B cell (primary cell): ENCODE measurements at regions not wholly inside any gene's neighbourhood (a gene's known extent, or its start where the extent isn't known, plus 50 kb on each side); places are given as distances from the start of the nearest gene placed in this dataset.

ENCODE experiments used
- ATAC-seq: fragments of 200-7000 bp; cut with Tn5 transposase; one replicate; pipeline ENCODE4 v1.10.0; 2021; ENCODE audit warnings: low read depth, mild to moderate bottlenecking, moderate number of reproducible peaks, moderate library complexity
- CTCF ChIA-PET: fragments of 350-600 bp; sonication (Branson Sonifier 250); formaldehyde crosslinking; loops from one replicate; lab custom pipeline; 2021; ENCODE audit warnings: antibody characterized with exemption, inconsistent platforms; lab: Charles Lee
- POLR2A ChIA-PET: fragments of 350-600 bp; sonication (Branson Sonifier 250); formaldehyde crosslinking; loops from one replicate; lab custom pipeline; 2021; ENCODE audit warnings: antibody characterized with exemption; lab: Charles Lee
- DNase-seq: peaks from one replicate; pipeline ENCODE4 v3.0.0; 2013
- H2AFZ ChIP-seq: 2 replicates; pipeline ENCODE4 v1.6.1; 2012; ENCODE audit warnings: mild to moderate bottlenecking, low read depth, low read length; ENCODE audit not compliant: insufficient read depth, poor library complexity, severe bottlenecking
- H3K27ac ChIP-seq, 2 donors: 1 replicate in 1 of 2; 2 replicates in 1 of 2; pipeline ENCODE4 v1.5.1; 2012 to 2013; ENCODE audit warnings: low read length in 2 of 2, mild to moderate bottlenecking in 2 of 2, moderate library complexity in 1 of 2
- H3K27me3 ChIP-seq, 4 experiments: fragments of 200-600 bp in 1 of 4; sonication (generic) in 1 of 4; replicated peaks in 1 of 4; 1 replicate in 2 of 4; 2 replicates in 2 of 4; pipeline versions ENCODE4 v1.6.1 to v1.7.0; 2013 to 2016; ENCODE audit warnings: low read length in 3 of 4, mild to moderate bottlenecking in 2 of 4, mixed read lengths in 1 of 4, moderate library complexity in 1 of 4; ENCODE audit not compliant: insufficient read depth in 4 of 4, control insufficient read depth in 3 of 4; ENCODE audit errors: control extremely low read depth in 1 of 4
- H3K36me3 ChIP-seq, 2 experiments: replicated peaks in 1 of 2; 1 replicate in 1 of 2; 2 replicates in 1 of 2; pipeline versions ENCODE4 v1.6.1 to v1.7.1; 2013; ENCODE audit warnings: low read length in 1 of 2; ENCODE audit not compliant: insufficient read depth in 2 of 2, control insufficient read depth in 1 of 2; ENCODE audit errors: control extremely low read depth in 1 of 2, extremely low read depth in 1 of 2
- H3K4me1 ChIP-seq, 2 donors: fragments of 200-600 bp in 1 of 2; sonication (generic) in 1 of 2; 1 replicate in 1 of 2; 2 replicates in 1 of 2; pipeline versions ENCODE4 v1.5.1 to v1.6.1; 2013 to 2017; ENCODE audit warnings: low read length in 2 of 2; ENCODE audit not compliant: control insufficient read depth in 2 of 2, insufficient read depth in 2 of 2
- H3K4me2 ChIP-seq: replicated peaks from 2 replicates; pipeline ENCODE3; 2012; ENCODE audit warnings: mild to moderate bottlenecking, low read depth, low read length; ENCODE audit not compliant: poor library complexity, severe bottlenecking
- H3K4me3 ChIP-seq, 5 experiments: fragments of 200-600 bp in 1 of 5; sonication (generic) in 1 of 5; 1 replicate in 3 of 5; 2 replicates in 2 of 5; pipeline versions ENCODE4 v1.5.1 to v1.7.0; 2011 to 2016; ENCODE audit warnings: low read length in 4 of 5, mild to moderate bottlenecking in 4 of 5, low read depth in 2 of 5, control low read depth in 1 of 5, moderate library complexity in 1 of 5; ENCODE audit not compliant: insufficient read depth in 1 of 5; ENCODE audit errors: control extremely low read depth in 1 of 5, extremely low read depth in 1 of 5
- H3K79me2 ChIP-seq: fragments of 200-600 bp; sonication (generic); one replicate; pipeline ENCODE4 v1.6.0; 2016; ENCODE audit warnings: low read length; ENCODE audit not compliant: control insufficient read depth, insufficient read depth
- H3K9ac ChIP-seq: fragments of 200-600 bp; sonication (generic); 2 replicates; pipeline ENCODE4 v1.6.1; 2017; ENCODE audit warnings: mild to moderate bottlenecking, low read length, moderate library complexity
- H3K9me3 ChIP-seq, 3 donors: one replicate each; pipeline versions ENCODE4 v1.6.1 to v1.7.1; 2013; ENCODE audit warnings: low read length in 2 of 3; ENCODE audit not compliant: control insufficient read depth in 2 of 3, insufficient read depth in 1 of 3; ENCODE audit errors: control extremely low read depth in 1 of 3
- H4K20me1 ChIP-seq: 2 replicates; pipeline ENCODE4 v1.6.0; 2012; ENCODE audit warnings: mild to moderate bottlenecking, low read length; ENCODE audit not compliant: insufficient read depth, control insufficient read depth, poor library complexity, severe bottlenecking
- H3K27ac Mint-ChIP-seq: one replicate; pipeline ENCODE4 v1.8.0; 2021; ENCODE audit warnings: mixed read lengths
- H3K27me3 Mint-ChIP-seq: one replicate; pipeline ENCODE4 v1.8.0; 2021; ENCODE audit warnings: mixed read lengths
- H3K4me1 Mint-ChIP-seq: one replicate; pipeline ENCODE4 v1.8.0; 2021; ENCODE audit warnings: mixed read lengths
- H3K4me3 Mint-ChIP-seq: one replicate; pipeline ENCODE4 v1.8.0; 2021; ENCODE audit warnings: mixed read lengths
- H3K9me3 Mint-ChIP-seq: one replicate; pipeline ENCODE4 v1.8.0; 2022; ENCODE audit warnings: mixed read lengths; ENCODE audit not compliant: insufficient read depth
- EZH2 ChIP-seq: IDR thresholded peaks from 2 replicates; pipeline ENCODE4 v1.6.1; 2012; ENCODE audit warnings: borderline replicate concordance, low read depth, mild to moderate bottlenecking, moderate library complexity, low read length; ENCODE audit not compliant: insufficient read depth, poor library complexity, severe bottlenecking
- WGBS: methylation state at CpG from one replicate; pipeline ENCODE4 v1.1.5; 2013; ENCODE audit warnings: missing lambda C conversion rate; ENCODE audit not compliant: insufficient coverage; 5-methylcytosine and 5-hydroxymethylcytosine counted together
- intact Hi-C: fragments of 100-400 bp; cut with micrococcal nuclease; formaldehyde crosslinking; loops from one replicate; pipeline ENCODE4 v1.10.0; 2022
- TF ChIP-seq, protein P1 (sequence below): fragments of 200-600 bp; IDR thresholded peaks from one replicate; pipeline ENCODE4 v1.8.0; 2022; ENCODE audit warnings: antibody characterized with exemption, mild to moderate bottlenecking

DNA sequence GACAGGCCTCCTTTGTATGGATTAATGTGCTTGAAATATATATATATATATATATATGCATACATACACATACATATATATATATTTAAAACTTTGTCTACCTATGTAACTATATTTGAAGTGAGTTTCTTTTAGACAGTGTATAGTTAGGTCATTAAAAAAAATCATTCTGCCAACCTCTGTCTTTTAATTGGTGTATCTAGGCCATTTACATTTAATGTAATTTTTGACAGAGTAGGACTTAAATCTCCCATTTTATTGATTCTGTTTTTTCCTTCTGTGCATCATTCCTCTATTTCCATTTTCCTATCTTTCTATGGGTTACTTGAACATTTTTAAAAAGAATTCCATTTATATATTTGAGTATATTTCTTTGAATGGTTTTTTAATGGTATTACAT is 125.2 kb downstream of the IRF8 start:
- no peak overlapping the region for H3K9ac ChIP-seq
- H3K36me3 ChIP-seq: no peaks in the 10 kb centered on the region
- CTCF ChIA-PET: interaction anchor here (1.6 kb wide), 1 partner anchor 203 kb away, joined by 6 read pairs; no protein-coding TSS in a partner anchor
- Mint-ChIP-seq H3K27me3 (peaks cover 22% of the 10 kb centered on the region), H3K27ac (no peak overlapping the region), H3K4me1 (no peaks in the 10 kb centered on the region), H3K9me3 (peaks cover 10% of the 10 kb centered on the region), H3K4me3 (no peak overlapping the region)
- no peak for DNase-seq
- H3K27ac ChIP-seq: no peak overlapping the region
- H3K79me2 ChIP-seq: no peaks in the 10 kb centered on the region
- H3K4me1 ChIP-seq: no peaks in the 10 kb centered on the region
- no peak overlapping the region for H2AFZ ChIP-seq
- H3K4me3 ChIP-seq: no peak overlapping the region
- ATAC-seq: no peak
- TF ChIP-seq, protein P1, sequence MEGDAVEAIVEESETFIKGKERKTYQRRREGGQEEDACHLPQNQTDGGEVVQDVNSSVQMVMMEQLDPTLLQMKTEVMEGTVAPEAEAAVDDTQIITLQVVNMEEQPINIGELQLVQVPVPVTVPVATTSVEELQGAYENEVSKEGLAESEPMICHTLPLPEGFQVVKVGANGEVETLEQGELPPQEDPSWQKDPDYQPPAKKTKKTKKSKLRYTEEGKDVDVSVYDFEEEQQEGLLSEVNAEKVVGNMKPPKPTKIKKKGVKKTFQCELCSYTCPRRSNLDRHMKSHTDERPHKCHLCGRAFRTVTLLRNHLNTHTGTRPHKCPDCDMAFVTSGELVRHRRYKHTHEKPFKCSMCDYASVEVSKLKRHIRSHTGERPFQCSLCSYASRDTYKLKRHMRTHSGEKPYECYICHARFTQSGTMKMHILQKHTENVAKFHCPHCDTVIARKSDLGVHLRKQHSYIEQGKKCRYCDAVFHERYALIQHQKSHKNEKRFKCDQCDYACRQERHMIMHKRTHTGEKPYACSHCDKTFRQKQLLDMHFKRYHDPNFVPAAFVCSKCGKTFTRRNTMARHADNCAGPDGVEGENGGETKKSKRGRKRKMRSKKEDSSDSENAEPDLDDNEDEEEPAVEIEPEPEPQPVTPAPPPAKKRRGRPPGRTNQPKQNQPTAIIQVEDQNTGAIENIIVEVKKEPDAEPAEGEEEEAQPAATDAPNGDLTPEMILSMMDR: no peak
- TF ChIP-seq EZH2: no peak
- no peaks in the 10 kb centered on the region for H4K20me1 ChIP-seq
- POLR2A ChIA-PET: no interaction called here
- peaks cover 6 to 39% (median 27%) of the 10 kb centered on the region in 3 donors for H3K9me3 ChIP-seq
- H3K4me2 ChIP-seq: no peak overlapping the region
- intact Hi-C loops: no loop called here
- H3K27me3 ChIP-seq: peaks cover 0 to 20% (median 8%) of the 10 kb centered on the region in 4 experiments

DNA sequence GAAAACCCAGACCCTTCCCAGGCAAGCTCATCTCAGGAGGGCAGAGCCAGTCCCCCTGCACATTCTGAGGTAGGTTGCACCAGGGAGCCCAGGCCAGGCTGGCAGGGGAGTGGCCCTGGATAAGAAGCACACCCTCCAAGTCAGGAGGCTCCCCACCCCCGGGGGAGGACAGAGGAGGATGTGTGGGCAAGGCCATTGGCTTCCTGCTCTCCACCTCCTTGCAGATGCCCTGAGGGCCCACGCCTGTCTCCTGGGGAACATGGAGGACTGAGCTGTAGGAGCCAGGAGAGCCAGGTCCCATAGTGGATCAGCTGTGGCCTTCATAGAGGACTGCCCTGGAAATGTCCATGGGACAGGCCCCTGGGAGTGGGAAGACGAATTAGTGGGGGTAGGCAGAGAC is 126.7 kb downstream of the IRF8 start:
- peaks cover 24% of the 10 kb centered on the region for H3K27me3 Mint-ChIP-seq
- Histone ChIP-seq H3K27me3 (peaks cover 0 to 24% (median 3%) of the 10 kb centered on the region in 4 experiments), H3K4me1 (no peaks in the 10 kb centered on the region), H3K9me3 (peaks cover 6 to 38% (median 16%) of the 10 kb centered on the region in 3 donors), H2AFZ (no peak overlapping the region), H3K4me2 (no peak overlapping the region), H3K4me3 (no peak overlapping the region), H3K9ac (no peak overlapping the region), H4K20me1 (no peaks in the 10 kb centered on the region), H3K27ac (no peak overlapping the region), H3K36me3 (no peaks in the 10 kb centered on the region), H3K79me2 (no peaks in the 10 kb centered on the region)
- H3K4me3 Mint-ChIP-seq: no peak overlapping the region
- intact Hi-C loops: no loop called here
- ATAC-seq: no peak
- H3K4me1 Mint-ChIP-seq: no peaks in the 10 kb centered on the region
- ChIA-PET CTCF (interaction anchor here (1.5 to 1.6 kb wide), 2 partner anchors 204 to 206 kb away, joined by 4 to 6 read pairs; no protein-coding TSS in a partner anchor), POLR2A (no interaction called here)
- 14% methylated on average over 2 of the region's 3 CpGs for WGBS
- no peak for TF ChIP-seq EZH2
- TF ChIP-seq, protein P1: no peak
- peaks cover 6% of the 10 kb centered on the region for H3K9me3 Mint-ChIP-seq
- no peak overlapping the region for H3K27ac Mint-ChIP-seq
- DNase-seq: no peak
